B cell (primary cell): ENCODE measurements at regions not wholly inside any gene's neighbourhood (a gene's known extent, or its start where the extent isn't known, plus 50 kb on each side); places are given as distances from the start of the nearest gene placed in this dataset.

Experiments
- EZH2 ChIP-seq: IDR thresholded peaks from 2 replicates; pipeline ENCODE4 v1.6.1; 2012; ENCODE audit warnings: borderline replicate concordance, low read depth, mild to moderate bottlenecking, moderate library complexity, low read length; ENCODE audit not compliant: insufficient read depth, poor library complexity, severe bottlenecking
- TF ChIP-seq, protein P1 (sequence below): fragments of 200-600 bp; IDR thresholded peaks from one replicate; pipeline ENCODE4 v1.8.0; 2022; ENCODE audit warnings: antibody characterized with exemption, mild to moderate bottlenecking

GRCh38 chr2:234405462-234405861 is 91.4 kb downstream of the ARL4C start:
- TF ChIP-seq, protein P1, sequence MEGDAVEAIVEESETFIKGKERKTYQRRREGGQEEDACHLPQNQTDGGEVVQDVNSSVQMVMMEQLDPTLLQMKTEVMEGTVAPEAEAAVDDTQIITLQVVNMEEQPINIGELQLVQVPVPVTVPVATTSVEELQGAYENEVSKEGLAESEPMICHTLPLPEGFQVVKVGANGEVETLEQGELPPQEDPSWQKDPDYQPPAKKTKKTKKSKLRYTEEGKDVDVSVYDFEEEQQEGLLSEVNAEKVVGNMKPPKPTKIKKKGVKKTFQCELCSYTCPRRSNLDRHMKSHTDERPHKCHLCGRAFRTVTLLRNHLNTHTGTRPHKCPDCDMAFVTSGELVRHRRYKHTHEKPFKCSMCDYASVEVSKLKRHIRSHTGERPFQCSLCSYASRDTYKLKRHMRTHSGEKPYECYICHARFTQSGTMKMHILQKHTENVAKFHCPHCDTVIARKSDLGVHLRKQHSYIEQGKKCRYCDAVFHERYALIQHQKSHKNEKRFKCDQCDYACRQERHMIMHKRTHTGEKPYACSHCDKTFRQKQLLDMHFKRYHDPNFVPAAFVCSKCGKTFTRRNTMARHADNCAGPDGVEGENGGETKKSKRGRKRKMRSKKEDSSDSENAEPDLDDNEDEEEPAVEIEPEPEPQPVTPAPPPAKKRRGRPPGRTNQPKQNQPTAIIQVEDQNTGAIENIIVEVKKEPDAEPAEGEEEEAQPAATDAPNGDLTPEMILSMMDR: no peak
- no peak for TF ChIP-seq EZH2
